ENCODE measurements at regions not wholly inside any gene's neighbourhood (a gene's known extent, or its start where the extent isn't known, plus 50 kb on each side); places are given as distances from the start of the nearest gene placed in this dataset.
"Not testable (repeated sequence)": the region's sequence is repeated elsewhere in the genome, so short reads cannot be mapped to it uniquely, and the experiment has no call there.

- ATAC-seq, result no peak
- TF ChIP-seq POU6F1 (CRISPR knock-in tag; IDR thresholded peaks at IDR 0.05; ENCODE audit: borderline replicate concordance, low read depth) (no peak), CSRNP3 (CRISPR knock-in tag; IDR thresholded peaks at IDR 0.05) (no peak), ZNF565 (CRISPR knock-in tag; conservative IDR thresholded peaks at IDR 0.05; ENCODE audit: low read depth) (no peak), BACH2 (CRISPR knock-in tag; IDR thresholded peaks at IDR 0.05; ENCODE audit: borderline replicate concordance) (no peak), ISL1 (CRISPR knock-in tag; IDR thresholded peaks at IDR 0.05) (no peak), PPARA (CRISPR knock-in tag; IDR thresholded peaks at IDR 0.05; ENCODE audit: borderline replicate concordance) (no peak), ARNTL (CRISPR knock-in tag; IDR thresholded peaks at IDR 0.05; ENCODE audit: borderline replicate concordance, low read depth) (no peak), ZNF70 (CRISPR knock-in tag; IDR thresholded peaks at IDR 0.05) (no peak), CSDC2 (CRISPR knock-in tag; IDR thresholded peaks at IDR 0.05) (no peak), RARB (CRISPR knock-in tag; IDR thresholded peaks at IDR 0.05) (no peak), ZFP3 (CRISPR knock-in tag; IDR thresholded peaks at IDR 0.05) (no peak), GLIS3 (CRISPR knock-in tag; IDR thresholded peaks at IDR 0.05) (no peak), TOX (CRISPR knock-in tag; IDR thresholded peaks at IDR 0.05; ENCODE audit: borderline replicate concordance) (no peak), OSR1 (CRISPR knock-in tag; IDR thresholded peaks at IDR 0.05) (no peak), ZFP30 (CRISPR knock-in tag; IDR thresholded peaks at IDR 0.05) (no peak), CREB5 (CRISPR knock-in tag; IDR thresholded peaks at IDR 0.05; ENCODE audit: low read depth) (no peak), PATZ1 (CRISPR knock-in tag; IDR thresholded peaks at IDR 0.05; ENCODE audit: borderline replicate concordance) (no peak)
These were observed 249.2 kb upstream of the BTG1 start for GRCh38 chr12:92394895-92395294.

- TF ChIP-seq TOX (CRISPR knock-in tag; IDR thresholded peaks at IDR 0.05; ENCODE audit: borderline replicate concordance), result no peak
- TF ChIP-seq OSR1 (CRISPR knock-in tag; IDR thresholded peaks at IDR 0.05), result no peak
- no peak for TF ChIP-seq PATZ1 (CRISPR knock-in tag; IDR thresholded peaks at IDR 0.05; ENCODE audit: borderline replicate concordance)
- TF ChIP-seq RARB (CRISPR knock-in tag; IDR thresholded peaks at IDR 0.05), result no peak
- no peak for TF ChIP-seq BACH2 (CRISPR knock-in tag; IDR thresholded peaks at IDR 0.05; ENCODE audit: borderline replicate concordance)
- no peak for TF ChIP-seq ZNF8 (CRISPR knock-in tag; IDR thresholded peaks at IDR 0.05)
- TF ChIP-seq TSHZ2 (CRISPR knock-in tag; IDR thresholded peaks at IDR 0.05), result no peak
- no peak for TF ChIP-seq ZNF70 (CRISPR knock-in tag; IDR thresholded peaks at IDR 0.05)
- TF ChIP-seq TCF4 (CRISPR knock-in tag; IDR thresholded peaks at IDR 0.05; ENCODE audit: borderline replicate concordance), result no peak
- no peak for TF ChIP-seq PPARA (CRISPR knock-in tag; IDR thresholded peaks at IDR 0.05; ENCODE audit: borderline replicate concordance)
- no peak for TF ChIP-seq CSDC2 (CRISPR knock-in tag; IDR thresholded peaks at IDR 0.05)
- TF ChIP-seq ZFP3 (CRISPR knock-in tag; IDR thresholded peaks at IDR 0.05), result no peak
- TF ChIP-seq ZFP30 (CRISPR knock-in tag; IDR thresholded peaks at IDR 0.05), result no peak
- no peak for TF ChIP-seq ISL1 (CRISPR knock-in tag; IDR thresholded peaks at IDR 0.05)
- no peak for TF ChIP-seq ARNTL (CRISPR knock-in tag; IDR thresholded peaks at IDR 0.05; ENCODE audit: borderline replicate concordance, low read depth)
- ATAC-seq, result no peak
These were observed 247.9 kb upstream of the BTG1 start for GRCh38 chr12:92393504-92393903.

- ATAC-seq, result not testable (repeated sequence)
These were observed 246.1 kb upstream of the BTG1 start for GRCh38 chr12:92391726-92392125.

Measured in SK-N-SH treated with all-trans-retinoic acid at 6 μM for 48 hours (cell line).